Esophagus squamous epithelium (tissue), 5 donors: ENCODE measurements at regions not wholly inside any gene's neighbourhood (a gene's known extent, or its start where the extent isn't known, plus 50 kb on each side); places are given as distances from the start of the nearest gene placed in this dataset.

ENCODE experiments used
- DNase-seq: peaks from one replicate; lab custom pipeline; 2025; lab: John Stamatoyannopoulos, UW
- H3K27ac ChIP-seq, 4 donors: fragments of 200-600 bp; sonication (generic); one replicate each; pipeline ENCODE4 v1.5.1; 2016 to 2019; ENCODE audit warnings: mild to moderate bottlenecking in 1 of 4
- H3K27me3 ChIP-seq, 4 donors: fragments of 200-600 bp; sonication (generic); 1 replicate in 3 of 4; 2 replicates in 1 of 4; pipeline versions ENCODE4 v1.5.1 to v1.6.0; 2017 to 2021; ENCODE audit warnings: antibody characterized with exemption in 1 of 4
- H3K36me3 ChIP-seq, 3 donors: fragments of 200-600 bp; sonication (generic); one replicate each; pipeline ENCODE4 v1.5.1; 2016 to 2019
- H3K4me1 ChIP-seq, 3 donors: fragments of 200-600 bp; sonication (generic); one replicate each; pipeline ENCODE4 v1.5.1; 2017 to 2019
- H3K4me3 ChIP-seq, 4 donors: fragments of 200-600 bp; sonication (generic); 1 replicate in 3 of 4; 2 replicates in 1 of 4; pipeline ENCODE4 v1.5.1; 2016 to 2019; ENCODE audit warnings: mild to moderate bottlenecking in 2 of 4, moderate library complexity in 1 of 4
- H3K9me3 ChIP-seq, 3 donors: fragments of 200-600 bp; sonication (generic); one replicate each; pipeline ENCODE4 v1.5.1; 2016 to 2019
- POLR2A ChIP-seq, 4 donors: fragments of 450-650 bp; IDR thresholded peaks; one replicate each; pipeline ENCODE4 v1.6.1; 2017; ENCODE audit warnings: antibody characterized with exemption in 4 of 4, mild to moderate bottlenecking in 4 of 4, moderate library complexity in 3 of 4
- WGBS, 2 donors: methylation state at CpG; one replicate each; pipeline ENCODE4 v1.1.5; 2018; 5-methylcytosine and 5-hydroxymethylcytosine counted together
- intact Hi-C: fragments of 100-400 bp; cut with DNase I; formaldehyde crosslinking; loops from one replicate; pipeline ENCODE4 v1.15.0; 2022
- TF ChIP-seq, protein P1 (sequence below), 6 experiments: fragments of 450-650 bp in 4 of 6; fragments of 200-600 bp in 2 of 6; sonication (generic) in 2 of 6; IDR thresholded peaks; one replicate each; pipeline ENCODE4 v1.5.1; 2016 to 2019; ENCODE audit warnings: antibody characterized with exemption in 6 of 6, mild to moderate bottlenecking in 4 of 6, moderate library complexity in 4 of 6
- donor health status: DM: yes; HTN: yes; CAD: no.

DNA sequence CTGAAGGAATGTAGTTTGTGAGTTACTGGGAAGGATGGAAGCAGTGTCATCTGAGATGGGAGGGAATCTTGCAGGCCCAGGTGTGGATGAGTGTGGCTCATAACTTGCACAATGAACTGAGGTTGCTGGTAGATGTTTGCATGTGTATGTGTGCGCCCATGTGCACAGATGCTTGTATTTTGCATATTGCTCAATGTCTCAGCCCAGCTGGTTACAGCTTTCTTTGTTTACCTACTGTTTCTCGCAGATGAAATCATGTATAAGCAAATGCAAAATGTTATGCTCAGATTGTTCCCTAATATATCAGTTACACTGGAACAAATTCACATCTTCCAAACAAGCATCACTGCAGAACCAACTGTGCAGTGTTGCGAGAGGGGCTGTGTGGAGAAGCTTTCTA is 452.2 kb upstream of the EEF2KMT start:
- no peaks in the 10 kb centered on the region for H3K36me3 ChIP-seq
- 63 to 75% methylated on average over 2 to 3 of the region's 3 CpGs for WGBS, 2 donors
- H3K4me3 ChIP-seq: no peak overlapping the region
- H3K4me1 ChIP-seq: no peaks in the 10 kb centered on the region
- DNase-seq: no peak
- H3K9me3 ChIP-seq: no peaks in the 10 kb centered on the region
- intact Hi-C loops: no loop called here
- H3K27me3 ChIP-seq: no peaks in the 10 kb centered on the region
- TF ChIP-seq, protein P1, sequence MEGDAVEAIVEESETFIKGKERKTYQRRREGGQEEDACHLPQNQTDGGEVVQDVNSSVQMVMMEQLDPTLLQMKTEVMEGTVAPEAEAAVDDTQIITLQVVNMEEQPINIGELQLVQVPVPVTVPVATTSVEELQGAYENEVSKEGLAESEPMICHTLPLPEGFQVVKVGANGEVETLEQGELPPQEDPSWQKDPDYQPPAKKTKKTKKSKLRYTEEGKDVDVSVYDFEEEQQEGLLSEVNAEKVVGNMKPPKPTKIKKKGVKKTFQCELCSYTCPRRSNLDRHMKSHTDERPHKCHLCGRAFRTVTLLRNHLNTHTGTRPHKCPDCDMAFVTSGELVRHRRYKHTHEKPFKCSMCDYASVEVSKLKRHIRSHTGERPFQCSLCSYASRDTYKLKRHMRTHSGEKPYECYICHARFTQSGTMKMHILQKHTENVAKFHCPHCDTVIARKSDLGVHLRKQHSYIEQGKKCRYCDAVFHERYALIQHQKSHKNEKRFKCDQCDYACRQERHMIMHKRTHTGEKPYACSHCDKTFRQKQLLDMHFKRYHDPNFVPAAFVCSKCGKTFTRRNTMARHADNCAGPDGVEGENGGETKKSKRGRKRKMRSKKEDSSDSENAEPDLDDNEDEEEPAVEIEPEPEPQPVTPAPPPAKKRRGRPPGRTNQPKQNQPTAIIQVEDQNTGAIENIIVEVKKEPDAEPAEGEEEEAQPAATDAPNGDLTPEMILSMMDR (IDR thresholded peaks at IDR 0.05): no peak
- TF ChIP-seq POLR2A (IDR thresholded peaks at IDR 0.05): no peak
- H3K27ac ChIP-seq: no peak overlapping the region

- no peak overlapping the region for H3K27ac ChIP-seq
- no peak for TF ChIP-seq POLR2A (IDR thresholded peaks at IDR 0.05)
- TF ChIP-seq, protein P1 (IDR thresholded peaks at IDR 0.05): no peak
Observed at GRCh38 chr16:5541356-5541755, 443.8 kb upstream of the EEF2KMT start.

GRCh38 chr16:5537347-5537746 is 439.8 kb upstream of the EEF2KMT start:
- no peaks in the 10 kb centered on the region for H3K4me1 ChIP-seq
- H3K27ac ChIP-seq: no peak overlapping the region
- H3K9me3 ChIP-seq: no peaks in the 10 kb centered on the region
- TF ChIP-seq, protein P1 (IDR thresholded peaks at IDR 0.05): no peak
- TF ChIP-seq POLR2A (IDR thresholded peaks at IDR 0.05): no peak
- H3K27me3 ChIP-seq: no peaks in the 10 kb centered on the region
- DNase-seq: no peak
- intact Hi-C loops: loop anchor here (10.0 kb wide), 1 partner anchor 57 kb away; no protein-coding TSS in a partner anchor
- H3K4me3 ChIP-seq: no peak overlapping the region
- no peaks in the 10 kb centered on the region for H3K36me3 ChIP-seq
- WGBS, 2 donors: 40 to 56% methylated on average over 1 of the region's 1 CpG

More at GRCh38 chr16:5541356-5541755, 443.8 kb upstream of the EEF2KMT start:
- DNase-seq: no peak
- Histone ChIP-seq H3K4me1 (no peaks in the 10 kb centered on the region), H3K9me3 (no peaks in the 10 kb centered on the region), H3K4me3 (no peak overlapping the region), H3K36me3 (no peaks in the 10 kb centered on the region), H3K27me3 (no peaks in the 10 kb centered on the region)
- intact Hi-C loops: no loop called here
- WGBS, 2 donors: 38 to 43% methylated on average over 3 of the region's 3 CpGs

GRCh38 chr16:5533321-5533888 is 435.8 kb upstream of the EEF2KMT start:
- WGBS, 2 donors: 57 to 73% methylated on average over 3 of the region's 3 CpGs
- Histone ChIP-seq H3K9me3 (no peaks in the 10 kb centered on the region), H3K27me3 (no peaks in the 10 kb centered on the region), H3K4me3 (no peak overlapping the region), H3K27ac (no peak overlapping the region), H3K36me3 (no peaks in the 10 kb centered on the region), H3K4me1 (no peaks in the 10 kb centered on the region)
- DNase-seq: no peak
- intact Hi-C loops: loop anchor here (10.0 kb wide), 1 partner anchor 61 kb away; no protein-coding TSS in a partner anchor
- TF ChIP-seq, protein P1 (IDR thresholded peaks at IDR 0.05): no peak

GRCh38 chr16:5527817-5528216 is 430.2 kb upstream of the EEF2KMT start:
- intact Hi-C loops: no loop called here
- peaks cover 0 to 2% (median 0%) of the 10 kb centered on the region in 4 donors for H3K27me3 ChIP-seq
- no peak overlapping the region for H3K27ac ChIP-seq
- H3K36me3 ChIP-seq: no peaks in the 10 kb centered on the region
- DNase-seq: no peak
- H3K9me3 ChIP-seq: no peaks in the 10 kb centered on the region
- H3K4me3 ChIP-seq: no peak overlapping the region
- no peak for TF ChIP-seq POLR2A (IDR thresholded peaks at IDR 0.05)
- TF ChIP-seq, protein P1 (IDR thresholded peaks at IDR 0.05): no peak
- H3K4me1 ChIP-seq: no peaks in the 10 kb centered on the region
- WGBS, 2 donors: 75 to 89% methylated on average over 4 to 5 of the region's 5 CpGs
